ENCODE measurements at regions not wholly inside any gene's neighbourhood (a gene's known extent, or its start where the extent isn't known, plus 50 kb on each side); places are given as distances from the start of the nearest gene placed in this dataset.

DNA sequence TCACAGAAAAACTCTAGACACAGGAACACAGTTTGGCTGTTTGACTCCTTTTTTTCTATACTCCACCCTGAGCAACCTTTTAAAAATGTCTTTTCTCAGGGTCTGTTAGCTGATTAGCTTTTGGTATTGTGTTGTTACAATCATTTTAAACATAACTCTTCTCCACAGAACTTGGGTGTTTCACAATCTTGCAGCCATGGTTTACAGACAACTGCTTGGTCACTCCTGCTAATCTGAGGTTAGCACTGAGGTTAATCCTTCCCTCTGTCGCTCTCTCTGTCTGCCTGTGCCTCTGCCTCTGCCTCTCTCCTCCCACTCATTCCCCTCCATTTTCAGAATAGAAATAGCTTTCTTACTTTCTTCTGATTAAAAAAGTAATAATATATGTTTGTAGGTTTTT, 62.4 kb upstream of the ZBED5 start:
- no peak for DNase-seq

DNA sequence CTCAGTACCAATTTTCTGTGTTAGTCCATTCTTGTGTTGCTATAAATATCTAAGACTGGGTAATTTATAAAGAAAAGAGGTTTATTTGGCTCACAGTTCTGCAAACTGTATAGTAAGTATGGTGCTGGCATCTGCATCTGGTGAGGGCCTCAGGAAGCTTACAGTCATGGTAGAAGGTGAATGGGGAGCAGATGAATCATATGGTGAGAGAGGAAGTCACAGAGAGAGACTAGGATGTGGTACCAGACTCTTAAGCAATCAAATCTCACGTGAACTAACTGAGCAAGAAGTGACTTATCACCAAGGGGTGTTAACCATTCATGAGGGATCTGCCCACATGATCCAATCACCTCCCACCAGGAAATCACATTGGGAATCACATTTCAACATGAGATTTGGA, 60.8 kb upstream of the ZBED5 start:
- no peak for DNase-seq

DNA sequence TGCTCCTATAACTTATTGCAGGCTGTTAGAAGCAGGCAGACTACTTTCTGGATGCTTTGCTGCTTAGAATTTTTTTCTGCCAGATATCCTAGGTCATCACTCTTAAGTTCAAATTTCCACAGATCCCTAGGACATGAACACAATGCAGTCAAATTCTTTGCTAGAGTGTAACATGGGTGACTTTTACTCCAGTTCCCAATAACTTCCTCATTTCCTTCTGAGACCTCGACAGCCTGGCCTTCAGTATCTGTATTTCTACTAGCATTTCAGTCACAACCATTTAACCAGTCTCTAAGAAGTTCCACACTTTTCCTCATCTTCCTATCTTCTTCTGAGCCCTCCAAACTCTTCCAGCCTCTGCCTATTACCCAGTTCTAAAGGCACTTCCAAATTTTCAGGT, 60.4 kb upstream of the ZBED5 start:
- no peak for DNase-seq

DNA sequence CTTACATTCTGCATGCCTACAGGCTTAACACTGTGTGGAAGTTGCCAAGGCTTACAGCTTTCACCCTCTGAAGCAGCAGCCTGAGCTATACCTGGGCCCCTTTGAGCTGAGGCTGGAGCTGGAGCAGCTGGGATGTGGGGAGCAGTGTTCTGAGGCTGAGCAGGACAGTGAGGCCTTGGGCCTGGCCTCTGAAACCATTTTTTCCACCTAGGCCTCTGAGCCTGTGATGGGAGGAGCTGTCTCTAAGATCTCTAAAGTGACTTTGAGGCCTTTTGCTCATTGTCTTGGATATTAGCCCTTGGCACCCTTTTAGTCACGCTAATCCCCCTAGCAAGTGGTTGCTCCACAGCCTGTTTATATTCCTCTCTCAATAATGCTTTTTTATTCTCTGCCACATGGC, 59.9 kb upstream of the ZBED5 start:
- no peak for DNase-seq

- DNase-seq = no peak
These were observed 58.8 kb upstream of the ZBED5 start for GRCh38 chr11:10916665-10917064.

DNA sequence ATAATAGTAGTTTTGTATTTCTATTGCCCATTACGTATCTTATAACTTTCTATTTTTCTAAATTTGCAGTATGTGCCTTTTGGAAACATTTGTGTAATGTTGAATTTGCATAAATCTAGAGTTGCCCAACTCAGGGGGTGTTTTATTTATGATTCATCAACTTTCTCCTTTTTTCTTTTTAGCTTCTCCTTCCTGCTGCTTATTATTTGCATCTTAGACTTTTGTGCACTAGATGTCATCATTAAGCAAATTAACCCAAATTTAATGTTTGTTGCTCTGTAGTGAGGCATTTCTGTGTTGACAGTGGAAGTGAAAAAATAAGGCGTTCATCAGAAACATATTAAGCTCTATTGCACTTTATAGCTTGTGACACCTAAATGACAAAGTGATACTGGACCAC, 56.2 kb upstream of the ZBED5 start:
- DNase-seq = no peak

DNA sequence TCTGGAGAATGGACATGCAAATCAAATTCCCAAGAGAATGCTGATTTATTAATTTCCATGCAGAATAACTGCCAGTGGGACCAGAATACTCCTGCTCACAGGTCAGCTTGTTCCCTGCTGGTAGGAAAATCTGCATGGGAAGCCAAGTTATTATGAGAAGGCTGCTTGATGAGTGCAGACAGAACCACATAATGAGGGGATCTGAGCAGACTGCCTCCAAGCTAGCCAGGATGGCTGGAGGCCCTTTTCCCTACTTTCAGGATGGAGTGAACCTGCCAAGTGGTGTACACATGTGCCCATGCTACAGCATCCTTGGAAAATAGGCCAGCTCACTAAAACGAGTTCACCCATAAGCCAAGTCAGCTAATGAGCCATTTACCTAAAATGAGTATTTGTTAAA, 55.2 kb upstream of the ZBED5 start:
- DNase-seq = no peak

- DNase-seq = no peak
These were observed 54.1 kb upstream of the ZBED5 start for GRCh38 chr11:10911907-10912306.

- no peak for DNase-seq
These were observed 51.5 kb upstream of the ZBED5 start for GRCh38 chr11:10909141-10909883.

DNA sequence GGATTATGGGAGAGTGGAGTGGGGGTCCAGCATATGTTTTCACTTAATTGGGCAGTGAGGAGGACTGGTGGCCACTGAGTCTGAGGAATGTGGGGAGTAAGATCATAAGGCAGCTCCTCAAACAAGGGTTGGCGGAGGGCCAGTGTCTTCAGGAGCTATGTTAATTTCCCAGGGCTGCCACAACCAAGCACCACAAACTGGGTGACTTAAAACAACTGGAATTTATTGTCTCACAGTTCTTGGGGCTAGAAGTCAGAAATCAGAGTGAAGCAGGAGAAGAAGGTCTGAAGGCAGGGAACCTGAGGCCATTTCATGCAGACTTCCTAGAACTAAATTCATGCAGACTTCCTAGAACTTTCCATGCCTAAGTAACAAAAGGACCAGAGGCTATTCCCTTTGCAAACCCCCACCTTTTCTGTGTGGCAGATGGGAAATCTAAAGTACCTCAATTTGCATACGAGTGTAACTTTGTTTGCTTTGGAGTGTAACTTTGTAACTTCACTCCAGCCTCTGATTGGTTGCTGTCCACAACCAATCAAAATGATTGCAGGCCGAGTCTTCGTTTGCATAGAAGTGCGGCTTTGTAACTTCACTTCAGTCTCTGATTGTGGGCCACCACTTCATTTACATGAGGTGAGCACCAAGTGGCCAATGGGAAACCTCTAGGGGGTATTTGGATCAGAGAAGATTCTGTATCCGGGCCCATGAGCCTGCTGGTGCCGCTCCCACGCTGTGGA, 50.5 kb upstream of the ZBED5 start:
- DNase-seq = no peak

Data from DMS53 (cell line).